GM23338 (cell line): ENCODE measurements at regions not wholly inside any gene's neighbourhood (a gene's known extent, or its start where the extent isn't known, plus 50 kb on each side); places are given as distances from the start of the nearest gene placed in this dataset.

Experiments used
- ATAC-seq: fragments of 200-7000 bp; cut with Tn5 transposase; 3 replicates; pipeline ENCODE4 v1.9.1; 2020
- DNase-seq: peaks from one replicate; pipeline ENCODE4 v3.0.0-alpha.2; 2015; ENCODE audit warnings: low spot score
- H2AFZ ChIP-seq: fragments of 200-600 bp; sonication (generic); 2 replicates; pipeline ENCODE4 v1.8.0; 2016; ENCODE audit warnings: antibody characterized with exemption, mild to moderate bottlenecking, moderate library complexity
- H3F3A ChIP-seq: fragments of 200-600 bp; sonication (generic); replicated peaks from 2 replicates; pipeline ENCODE4 v1.8.0; 2017; ENCODE audit warnings: antibody characterized with exemption, mixed run types, low read depth
- H3K27ac ChIP-seq: fragments of 200-600 bp; sonication (generic); 2 replicates; pipeline ENCODE4 v1.6.1; 2016; ENCODE audit warnings: low read depth
- H3K27me3 ChIP-seq: fragments of 200-600 bp; sonication (generic); 2 replicates; pipeline ENCODE4 v1.8.0; 2016; ENCODE audit warnings: mild to moderate bottlenecking, mixed run types, moderate library complexity; ENCODE audit not compliant: insufficient read depth
- H3K36me3 ChIP-seq: fragments of 200-600 bp; sonication (generic); 2 replicates; pipeline ENCODE4 v1.8.0; 2016; ENCODE audit warnings: mild to moderate bottlenecking; ENCODE audit not compliant: insufficient read depth
- H3K4me1 ChIP-seq: fragments of 200-600 bp; sonication (generic); 2 replicates; pipeline ENCODE4 v1.8.0; 2016; ENCODE audit warnings: mild to moderate bottlenecking, moderate library complexity; ENCODE audit not compliant: insufficient read depth
- H3K4me2 ChIP-seq: fragments of 200-600 bp; sonication (generic); 2 replicates; pipeline ENCODE4 v1.7.1; 2017; ENCODE audit warnings: mixed run types
- H3K4me3 ChIP-seq: fragments of 200-600 bp; sonication (generic); 2 replicates; pipeline ENCODE4 v1.6.1; 2016; ENCODE audit warnings: mixed run types
- H3K79me2 ChIP-seq: fragments of 200-600 bp; sonication (generic); replicated peaks from 2 replicates; pipeline ENCODE4 v1.8.0; 2017; ENCODE audit warnings: mild to moderate bottlenecking; ENCODE audit not compliant: insufficient read depth
- H3K9me2 ChIP-seq: fragments of 200-600 bp; sonication (generic); 2 replicates; pipeline ENCODE4 v1.8.0; 2017; ENCODE audit not compliant: insufficient read depth
- H4K20me1 ChIP-seq: fragments of 200-600 bp; sonication (generic); replicated peaks from 2 replicates; pipeline ENCODE4 v1.8.0; 2017; ENCODE audit warnings: mild to moderate bottlenecking; ENCODE audit not compliant: insufficient read depth
- H3K27ac Mint-ChIP-seq: 2 replicates; pipeline ENCODE4 v1.8.0; 2020; ENCODE audit warnings: inconsistent platforms, mild to moderate bottlenecking, moderate library complexity, mixed read lengths
- H3K27me3 Mint-ChIP-seq: 3 replicates; pipeline ENCODE4 v1.8.0; 2022; ENCODE audit warnings: low read depth, mild to moderate bottlenecking, moderate library complexity, mixed read lengths, inconsistent platforms; ENCODE audit not compliant: insufficient read depth, poor library complexity
- H3K36me3 Mint-ChIP-seq: 3 replicates; pipeline ENCODE4 v1.8.0; 2021; ENCODE audit warnings: low read depth, mild to moderate bottlenecking, inconsistent platforms, moderate library complexity, mixed read lengths
- H3K4me1 Mint-ChIP-seq: 3 replicates; pipeline ENCODE4 v1.8.0; 2020; ENCODE audit warnings: mild to moderate bottlenecking, inconsistent platforms, mixed read lengths
- H3K4me3 Mint-ChIP-seq: 3 replicates; pipeline ENCODE4 v1.8.0; 2021; ENCODE audit warnings: moderate library complexity, mild to moderate bottlenecking, inconsistent platforms, mixed read lengths
- H3K9me3 Mint-ChIP-seq: 3 replicates; pipeline ENCODE4 v1.8.0; 2020; ENCODE audit warnings: moderate library complexity, mild to moderate bottlenecking, inconsistent platforms, mixed read lengths
- CREB1 ChIP-seq: fragments of 250-450 bp; sonication (Bioruptor Pico); IDR thresholded peaks from 2 replicates; pipeline ENCODE4 v1.5.0; 2020; ENCODE audit warnings: low read depth, mild to moderate bottlenecking, moderate library complexity
- CTCF ChIP-seq, 2 experiments: fragments of 200-600 bp in 1 of 2; sonication (generic) in 1 of 2; conservative IDR thresholded peaks; 2 replicates each; pipeline versions ENCODE4 v1.5.1 to v1.6.1; 2016 to 2017; ENCODE audit warnings: antibody characterized with exemption in 2 of 2, low read depth in 2 of 2, mild to moderate bottlenecking in 2 of 2, moderate library complexity in 1 of 2
- EZH2 ChIP-seq: fragments of 200-600 bp; sonication (generic); IDR thresholded peaks from one replicate; pipeline ENCODE4 v1.8.0; 2017; ENCODE audit warnings: antibody characterized with exemption, mild to moderate bottlenecking, low read depth; ENCODE audit not compliant: unreplicated experiment
- EZH2phosphoT487 ChIP-seq: fragments of 200-600 bp; sonication (generic); IDR thresholded peaks from one replicate; pipeline ENCODE4 v1.8.1; 2018; ENCODE audit warnings: antibody characterized with exemption; ENCODE audit not compliant: unreplicated experiment
- JUNB ChIP-seq: IDR thresholded peaks from one replicate; pipeline ENCODE4 v1.6.1; 2016; ENCODE audit warnings: antibody characterized with exemption; ENCODE audit not compliant: unreplicated experiment
- NANOG ChIP-seq: IDR thresholded peaks from 2 replicates; pipeline ENCODE4 v1.6.1; 2016; ENCODE audit warnings: antibody characterized with exemption, borderline replicate concordance
- POLR2AphosphoS5 ChIP-seq: IDR thresholded peaks from 2 replicates; pipeline ENCODE4 v1.6.1; 2016; ENCODE audit warnings: antibody characterized with exemption, low read depth
- STAT1 ChIP-seq: IDR thresholded peaks from one replicate; pipeline ENCODE4 v1.6.1; 2016; ENCODE audit warnings: antibody characterized with exemption; ENCODE audit not compliant: unreplicated experiment
- ZNF114 ChIP-seq: fragments of 250-450 bp; sonication (Bioruptor Pico); IDR thresholded peaks from 2 replicates; pipeline ENCODE4 v1.5.0; 2020; ENCODE audit warnings: mild to moderate bottlenecking, moderate library complexity
- ZNF331 ChIP-seq: fragments of 250-450 bp; sonication (Bioruptor Pico); IDR thresholded peaks from 2 replicates; pipeline ENCODE4 v1.5.0; 2020; ENCODE audit warnings: low read depth, mild to moderate bottlenecking, moderate library complexity
- ZNF462 ChIP-seq: fragments of 250-450 bp; sonication (Bioruptor Pico); IDR thresholded peaks from 2 replicates; pipeline ENCODE4 v1.5.0; 2020; ENCODE audit warnings: mild to moderate bottlenecking, moderate library complexity
- TF ChIP-seq, protein P1 (sequence below): IDR thresholded peaks from one replicate; pipeline ENCODE4 v1.6.1; 2018; ENCODE audit warnings: antibody characterized with exemption; ENCODE audit not compliant: unreplicated experiment
- TF ChIP-seq, protein P2 (sequence below): IDR thresholded peaks from 2 replicates; pipeline ENCODE4 v1.6.1; 2016; ENCODE audit warnings: antibody characterized with exemption

GRCh38 chr3:5431146-5431545, 243.6 kb downstream of the EDEM1 start:
- no peak overlapping the region for H3K27ac Mint-ChIP-seq
- Histone ChIP-seq H3K36me3 (no peaks in the 10 kb centered on the region; the same call in 1 of the 2 replicates), H3K4me1 (no peaks in the 10 kb centered on the region), H3K27ac (no peak overlapping the region), H3K4me3 (no peak overlapping the region), H2AFZ (no peak overlapping the region), H3K27me3 (no peaks in the 10 kb centered on the region), H4K20me1 (no peaks in the 10 kb centered on the region), H3K9me2 (no peaks in the 10 kb centered on the region), H3K79me2 (no peaks in the 10 kb centered on the region), H3K4me2 (no peak overlapping the region), H3F3A (no peaks in the 10 kb centered on the region)
- ATAC-seq: no peak
- no peak for DNase-seq
- H3K4me1 Mint-ChIP-seq: no peaks in the 10 kb centered on the region; the same call in 2 of the 3 replicates
- peaks cover 4% of the 10 kb centered on the region; the same call in 1 of the 3 replicates for H3K36me3 Mint-ChIP-seq
- peaks cover 83% of the 10 kb centered on the region for H3K9me3 Mint-ChIP-seq
- TF ChIP-seq ZNF462 (CRISPR knock-in tag) (no peak), EZH2 (no peak), STAT1 (no peak), JUNB (no peak), EZH2phosphoT487 (no peak), CREB1 (CRISPR knock-in tag) (no peak), NANOG (no peak), CTCF (conservative IDR thresholded peaks at IDR 0.05; ENCODE audit: low read depth in 2 of 2) (no peak), POLR2AphosphoS5 (no peak), ZNF114 (CRISPR knock-in tag) (no peak), ZNF331 (CRISPR knock-in tag) (no peak)
- TF ChIP-seq, protein P1, sequence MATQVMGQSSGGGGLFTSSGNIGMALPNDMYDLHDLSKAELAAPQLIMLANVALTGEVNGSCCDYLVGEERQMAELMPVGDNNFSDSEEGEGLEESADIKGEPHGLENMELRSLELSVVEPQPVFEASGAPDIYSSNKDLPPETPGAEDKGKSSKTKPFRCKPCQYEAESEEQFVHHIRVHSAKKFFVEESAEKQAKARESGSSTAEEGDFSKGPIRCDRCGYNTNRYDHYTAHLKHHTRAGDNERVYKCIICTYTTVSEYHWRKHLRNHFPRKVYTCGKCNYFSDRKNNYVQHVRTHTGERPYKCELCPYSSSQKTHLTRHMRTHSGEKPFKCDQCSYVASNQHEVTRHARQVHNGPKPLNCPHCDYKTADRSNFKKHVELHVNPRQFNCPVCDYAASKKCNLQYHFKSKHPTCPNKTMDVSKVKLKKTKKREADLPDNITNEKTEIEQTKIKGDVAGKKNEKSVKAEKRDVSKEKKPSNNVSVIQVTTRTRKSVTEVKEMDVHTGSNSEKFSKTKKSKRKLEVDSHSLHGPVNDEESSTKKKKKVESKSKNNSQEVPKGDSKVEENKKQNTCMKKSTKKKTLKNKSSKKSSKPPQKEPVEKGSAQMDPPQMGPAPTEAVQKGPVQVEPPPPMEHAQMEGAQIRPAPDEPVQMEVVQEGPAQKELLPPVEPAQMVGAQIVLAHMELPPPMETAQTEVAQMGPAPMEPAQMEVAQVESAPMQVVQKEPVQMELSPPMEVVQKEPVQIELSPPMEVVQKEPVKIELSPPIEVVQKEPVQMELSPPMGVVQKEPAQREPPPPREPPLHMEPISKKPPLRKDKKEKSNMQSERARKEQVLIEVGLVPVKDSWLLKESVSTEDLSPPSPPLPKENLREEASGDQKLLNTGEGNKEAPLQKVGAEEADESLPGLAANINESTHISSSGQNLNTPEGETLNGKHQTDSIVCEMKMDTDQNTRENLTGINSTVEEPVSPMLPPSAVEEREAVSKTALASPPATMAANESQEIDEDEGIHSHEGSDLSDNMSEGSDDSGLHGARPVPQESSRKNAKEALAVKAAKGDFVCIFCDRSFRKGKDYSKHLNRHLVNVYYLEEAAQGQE: no peak
- TF ChIP-seq, protein P2, sequence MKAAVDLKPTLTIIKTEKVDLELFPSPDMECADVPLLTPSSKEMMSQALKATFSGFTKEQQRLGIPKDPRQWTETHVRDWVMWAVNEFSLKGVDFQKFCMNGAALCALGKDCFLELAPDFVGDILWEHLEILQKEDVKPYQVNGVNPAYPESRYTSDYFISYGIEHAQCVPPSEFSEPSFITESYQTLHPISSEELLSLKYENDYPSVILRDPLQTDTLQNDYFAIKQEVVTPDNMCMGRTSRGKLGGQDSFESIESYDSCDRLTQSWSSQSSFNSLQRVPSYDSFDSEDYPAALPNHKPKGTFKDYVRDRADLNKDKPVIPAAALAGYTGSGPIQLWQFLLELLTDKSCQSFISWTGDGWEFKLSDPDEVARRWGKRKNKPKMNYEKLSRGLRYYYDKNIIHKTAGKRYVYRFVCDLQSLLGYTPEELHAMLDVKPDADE: no peak
- no peak overlapping the region for H3K4me3 Mint-ChIP-seq
- H3K27me3 Mint-ChIP-seq: no peaks in the 10 kb centered on the region
